Astrocyte (in vitro differentiated cells and primary cell): ENCODE measurements at regions not wholly inside any gene's neighbourhood (a gene's known extent, or its start where the extent isn't known, plus 50 kb on each side); places are given as distances from the start of the nearest gene placed in this dataset.

Source experiments
- DNase-seq: peaks from one replicate; pipeline ENCODE4 v3.0.0-alpha.2; 2010; ENCODE audit warnings: low read depth
- FAIRE-seq: peaks from 2 replicates; lab custom pipeline; 2011; peaks lifted over from hg19 to GRCh38; lab: Jason Lieb, UNC
- H2AFZ ChIP-seq: 2 replicates; pipeline ENCODE4 v1.6.0; 2012; ENCODE audit warnings: low read depth, low read length, inconsistent platforms
- H3K27ac ChIP-seq: 2 replicates; pipeline ENCODE4 v1.5.1; 2011; ENCODE audit warnings: low read depth, low read length, inconsistent platforms
- H3K27me3 ChIP-seq: 2 replicates; pipeline ENCODE4 v1.6.0; 2011; ENCODE audit warnings: low read length, inconsistent platforms; ENCODE audit not compliant: insufficient read depth
- H3K36me3 ChIP-seq: 2 replicates; pipeline ENCODE4 v1.5.1; 2011; ENCODE audit warnings: low read length, inconsistent platforms; ENCODE audit not compliant: insufficient read depth
- H3K4me1 ChIP-seq: 2 replicates; pipeline ENCODE4 v1.5.1; 2011; ENCODE audit warnings: low read length, inconsistent platforms; ENCODE audit not compliant: insufficient read depth
- H3K4me2 ChIP-seq: 2 replicates; pipeline ENCODE4 v1.6.0; 2012; ENCODE audit warnings: low read length, inconsistent platforms
- H3K4me3 ChIP-seq: 2 replicates; pipeline ENCODE4 v1.5.1; 2011; ENCODE audit warnings: low read depth, mild to moderate bottlenecking, low read length, inconsistent platforms; ENCODE audit not compliant: insufficient read depth
- H3K79me2 ChIP-seq: 2 replicates; pipeline ENCODE4 v1.6.0; 2012; ENCODE audit warnings: mild to moderate bottlenecking, low read length, inconsistent platforms; ENCODE audit not compliant: insufficient read depth
- H3K9ac ChIP-seq: 2 replicates; pipeline ENCODE4 v1.6.0; 2012; ENCODE audit warnings: mild to moderate bottlenecking, low read length, inconsistent platforms
- H3K9me3 ChIP-seq: 2 replicates; pipeline ENCODE4 v1.5.1; 2012; ENCODE audit warnings: low read depth, mild to moderate bottlenecking, low read length, inconsistent platforms; ENCODE audit not compliant: insufficient read depth
- H4K20me1 ChIP-seq: 2 replicates; pipeline ENCODE4 v1.6.0; 2012; ENCODE audit warnings: low read length, inconsistent platforms; ENCODE audit not compliant: insufficient read depth
- H3K27ac Mint-ChIP-seq: one replicate; pipeline ENCODE4 v1.8.0; 2021; ENCODE audit warnings: mild to moderate bottlenecking, mixed read lengths; ENCODE audit not compliant: unreplicated experiment
- H3K27me3 Mint-ChIP-seq: one replicate; pipeline ENCODE4 v1.8.0; 2021; ENCODE audit warnings: low read depth, mixed read lengths; ENCODE audit not compliant: unreplicated experiment
- H3K36me3 Mint-ChIP-seq: one replicate; pipeline ENCODE4 v1.8.0; 2021; ENCODE audit warnings: low read depth, mixed read lengths; ENCODE audit not compliant: unreplicated experiment
- H3K4me1 Mint-ChIP-seq: one replicate; pipeline ENCODE4 v1.8.0; 2021; ENCODE audit warnings: low read depth, mixed read lengths; ENCODE audit not compliant: unreplicated experiment
- H3K4me3 Mint-ChIP-seq: one replicate; pipeline ENCODE4 v1.8.0; 2021; ENCODE audit warnings: mild to moderate bottlenecking, moderate library complexity, mixed read lengths; ENCODE audit not compliant: unreplicated experiment
- H3K9me3 Mint-ChIP-seq: one replicate; pipeline ENCODE4 v1.8.0; 2021; ENCODE audit warnings: mild to moderate bottlenecking, mixed read lengths; ENCODE audit not compliant: unreplicated experiment
- CTCF ChIP-seq: IDR thresholded peaks from 2 replicates; pipeline ENCODE4 v1.5.1; 2011; ENCODE audit warnings: low read depth, mild to moderate bottlenecking, inconsistent platforms, low read length, moderate library complexity; ENCODE audit not compliant: insufficient read depth
- EZH2 ChIP-seq: IDR thresholded peaks from 2 replicates; pipeline ENCODE4 v1.6.1; 2012; ENCODE audit warnings: mild to moderate bottlenecking, low read length, inconsistent platforms; ENCODE audit not compliant: insufficient read depth

DNA sequence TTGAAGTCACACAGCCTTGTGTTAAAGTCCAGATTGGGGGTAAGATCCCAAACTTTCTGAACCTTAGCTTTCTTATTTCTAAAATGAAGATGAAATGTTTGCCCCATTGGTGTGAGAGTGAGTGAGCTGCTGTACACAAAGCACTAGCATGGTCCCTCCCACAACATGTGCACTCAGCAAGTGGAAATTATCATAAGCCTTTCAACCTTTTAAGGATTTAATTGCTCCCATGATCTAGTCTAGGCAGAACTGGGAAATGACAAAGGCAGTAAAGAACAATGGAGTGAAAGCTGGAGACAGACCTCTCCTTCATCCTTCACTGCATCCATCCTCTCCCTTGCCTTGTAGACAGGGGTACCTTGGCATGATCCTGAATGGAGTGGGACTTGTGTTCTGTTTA, 76.0 kb upstream of the GPR12 start:
- Histone ChIP-seq H3K4me2 (no peak overlapping the region), H3K4me1 (no peaks in the 10 kb centered on the region), H3K4me3 (no peak overlapping the region), H3K27ac (no peak overlapping the region), H3K79me2 (no peaks in the 10 kb centered on the region), H3K9me3 (no peaks in the 10 kb centered on the region), H2AFZ (no peak overlapping the region), H3K36me3 (no peaks in the 10 kb centered on the region), H3K9ac (no peak overlapping the region), H4K20me1 (no peaks in the 10 kb centered on the region), H3K27me3 (no peaks in the 10 kb centered on the region)
- TF ChIP-seq CTCF (no peak), EZH2 (no peak)
- Mint-ChIP-seq H3K27ac (no peak overlapping the region), H3K9me3 (peaks cover 2% of the 10 kb centered on the region), H3K4me1 (no peaks in the 10 kb centered on the region), H3K36me3 (no peaks in the 10 kb centered on the region), H3K4me3 (no peak overlapping the region), H3K27me3 (peaks cover 33% of the 10 kb centered on the region)
- FAIRE-seq (no peak), DNase-seq (no peak)

GRCh38 chr13:26834646-26835045, 74.1 kb upstream of the GPR12 start:
- Mint-ChIP-seq H3K27me3 (peaks cover 38% of the 10 kb centered on the region), H3K4me3 (no peak overlapping the region), H3K4me1 (no peaks in the 10 kb centered on the region), H3K9me3 (peaks cover 2% of the 10 kb centered on the region), H3K27ac (no peak overlapping the region), H3K36me3 (no peaks in the 10 kb centered on the region)
- H3K4me1 ChIP-seq: no peaks in the 10 kb centered on the region
- no peak overlapping the region for H3K4me2 ChIP-seq
- TF ChIP-seq CTCF (no peak), EZH2 (no peak)
- no peak overlapping the region for H3K9ac ChIP-seq
- no peaks in the 10 kb centered on the region for H3K79me2 ChIP-seq
- H2AFZ ChIP-seq: no peak overlapping the region
- no peak for DNase-seq
- no peaks in the 10 kb centered on the region for H4K20me1 ChIP-seq
- H3K27me3 ChIP-seq: no peaks in the 10 kb centered on the region
- H3K4me3 ChIP-seq: no peak overlapping the region
- no peak for FAIRE-seq
- H3K9me3 ChIP-seq: no peaks in the 10 kb centered on the region
- no peaks in the 10 kb centered on the region for H3K36me3 ChIP-seq
- H3K27ac ChIP-seq: no peak overlapping the region

- Mint-ChIP-seq H3K4me3 (no peak overlapping the region), H3K27ac (no peak overlapping the region), H3K9me3 (peaks cover 2% of the 10 kb centered on the region), H3K36me3 (no peaks in the 10 kb centered on the region), H3K4me1 (no peaks in the 10 kb centered on the region), H3K27me3 (peaks cover 25% of the 10 kb centered on the region)
- H3K27ac ChIP-seq: no peak overlapping the region
- H3K4me2 ChIP-seq: no peak overlapping the region
- H3K27me3 ChIP-seq: no peaks in the 10 kb centered on the region
- H3K36me3 ChIP-seq: no peaks in the 10 kb centered on the region
- FAIRE-seq: no peak
- no peak overlapping the region for H3K9ac ChIP-seq
- no peaks in the 10 kb centered on the region for H3K4me1 ChIP-seq
- H4K20me1 ChIP-seq: no peaks in the 10 kb centered on the region
- no peak overlapping the region for H3K4me3 ChIP-seq
- TF ChIP-seq EZH2: no peak
- no peak for TF ChIP-seq CTCF
- H3K79me2 ChIP-seq: no peaks in the 10 kb centered on the region
- no peak for DNase-seq
- H2AFZ ChIP-seq: no peak overlapping the region
- no peaks in the 10 kb centered on the region for H3K9me3 ChIP-seq
Measured at GRCh38 chr13:26831336-26831908, 70.8 kb upstream of the GPR12 start.
